GM19467 (cell line): ENCODE measurements at regions not wholly inside any gene's neighbourhood (a gene's known extent, or its start where the extent isn't known, plus 50 kb on each side); places are given as distances from the start of the nearest gene placed in this dataset.

Source experiments
- ATAC-seq: cut with Tn5 transposase; IDR thresholded peaks from one replicate; pipeline ENCODE4 v1.9.1; 2021; ENCODE audit warnings: mild to moderate bottlenecking, moderate library complexity; ENCODE audit not compliant: unreplicated experiment

- ATAC-seq, result no peak
Measured at GRCh38 chr5:74324556-74324955, 316.0 kb downstream of the ENC1 start.

GRCh38 chr5:74322944-74323343 is 317.6 kb downstream of the ENC1 start:
- ATAC-seq, result no peak

- ATAC-seq, result no peak
Measured at GRCh38 chr5:74322191-74322590, 318.3 kb downstream of the ENC1 start.

- no peak for ATAC-seq
Measured at GRCh38 chr5:74321326-74321725, 319.2 kb downstream of the ENC1 start.

- no peak for ATAC-seq
Measured at GRCh38 chr5:74320526-74320925, 320.0 kb downstream of the ENC1 start.

- ATAC-seq, result no peak
Measured at GRCh38 chr5:74319076-74319475, 321.5 kb downstream of the ENC1 start.

GRCh38 chr5:74316064-74316603 is 324.4 kb downstream of the ENC1 start:
- no peak for ATAC-seq

GRCh38 chr5:74314906-74315305 is 325.6 kb downstream of the ENC1 start:
- no peak for ATAC-seq

- no peak for ATAC-seq
Measured at GRCh38 chr5:74313896-74314295, 326.6 kb downstream of the ENC1 start.

- no peak for ATAC-seq
Measured at GRCh38 chr5:74312746-74313145, 327.8 kb downstream of the ENC1 start.

GRCh38 chr5:74311961-74312360 is 328.6 kb downstream of the ENC1 start:
- ATAC-seq, result no peak

GRCh38 chr5:74310997-74311930 is 329.3 kb downstream of the ENC1 start:
- no peak for ATAC-seq

- ATAC-seq, result no peak
Measured at GRCh38 chr5:74310386-74310785, 330.1 kb downstream of the ENC1 start.

- no peak for ATAC-seq
Measured at GRCh38 chr5:74309050-74309449, 331.5 kb downstream of the ENC1 start.

- ATAC-seq, result no peak
Measured at GRCh38 chr5:74306845-74307244, 333.7 kb downstream of the ENC1 start.

GRCh38 chr5:74304536-74304935 is 336.0 kb downstream of the ENC1 start:
- no peak for ATAC-seq

GRCh38 chr5:74303578-74303977 is 336.9 kb downstream of the ENC1 start:
- ATAC-seq, result no peak

- ATAC-seq, result no peak
Measured at GRCh38 chr5:74301576-74301975, 339.0 kb downstream of the ENC1 start.

- ATAC-seq, result no peak
Measured at GRCh38 chr5:74300808-74301389, 339.6 kb downstream of the ENC1 start.

- no peak for ATAC-seq
Measured at GRCh38 chr5:74299833-74300232, 340.7 kb downstream of the ENC1 start.

GRCh38 chr5:74296685-74297408 is 343.7 kb downstream of the ENC1 start:
- ATAC-seq, result no peak
